ENCODE measurements at regions not wholly inside any gene's neighbourhood (a gene's known extent, or its start where the extent isn't known, plus 50 kb on each side); places are given as distances from the start of the nearest gene placed in this dataset.

GRCh38 chr15:98167722-98168268 is 207.3 kb downstream of the ARRDC4 start:
- DNase-seq (ENCODE audit: low read depth) = no peak

GRCh38 chr15:98169551-98169950 is 209.0 kb downstream of the ARRDC4 start:
- TF ChIP-seq CTCF (conservative IDR thresholded peaks at IDR 0.05; ENCODE audit: low read depth, low read length) = no peak
- no peak for DNase-seq (ENCODE audit: low read depth)
- H3K4me3 ChIP-seq (ENCODE audit: low read length) = no peak overlapping the region

More at GRCh38 chr15:98167722-98168268, 207.3 kb downstream of the ARRDC4 start:
- no peak for TF ChIP-seq CTCF (conservative IDR thresholded peaks at IDR 0.05; ENCODE audit: low read depth, low read length)
- H3K4me3 ChIP-seq (ENCODE audit: low read length) = no peak overlapping the region

- no peak for TF ChIP-seq CTCF (conservative IDR thresholded peaks at IDR 0.05; ENCODE audit: low read depth, low read length)
- DNase-seq (ENCODE audit: low read depth) = no peak
- no peak overlapping the region for H3K4me3 ChIP-seq (ENCODE audit: low read length)
Observed at GRCh38 chr15:98174286-98174685, 213.8 kb downstream of the ARRDC4 start.

- DNase-seq (ENCODE audit: low read depth) = no peak
- no peak overlapping the region for H3K4me3 ChIP-seq (ENCODE audit: low read length)
- no peak for TF ChIP-seq CTCF (conservative IDR thresholded peaks at IDR 0.05; ENCODE audit: low read depth, low read length)
Observed at GRCh38 chr15:98174841-98175240, 214.3 kb downstream of the ARRDC4 start.

GRCh38 chr15:98177966-98178592 is 217.6 kb downstream of the ARRDC4 start:
- peak; percentile 46 for DNase-seq (ENCODE audit: low read depth)
- TF ChIP-seq CTCF (conservative IDR thresholded peaks at IDR 0.05; ENCODE audit: low read depth, low read length) = peak; percentile 91
- no peak overlapping the region for H3K4me3 ChIP-seq (ENCODE audit: low read length)

GRCh38 chr15:98178861-98179260 is 218.4 kb downstream of the ARRDC4 start:
- DNase-seq (ENCODE audit: low read depth) = no peak

More at GRCh38 chr15:98178861-98179260, 218.4 kb downstream of the ARRDC4 start:
- no peak for TF ChIP-seq CTCF (conservative IDR thresholded peaks at IDR 0.05; ENCODE audit: low read depth, low read length)
- no peak overlapping the region for H3K4me3 ChIP-seq (ENCODE audit: low read length)

Measured in retinal pigment epithelial cell (primary cell).